Neural crest cell (in vitro differentiated cells): ENCODE measurements at regions not wholly inside any gene's neighbourhood (a gene's known extent, or its start where the extent isn't known, plus 50 kb on each side); places are given as distances from the start of the nearest gene placed in this dataset.
A peak's percentile ranks its signal among the peaks of the same experiment; 100 is the strongest.

ENCODE experiments used
- DNase-seq: peaks from one replicate; pipeline ENCODE4 v3.0.0; 2021; ENCODE audit warnings: low read depth, mixed read lengths, low spot score
- H3K27ac Mint-ChIP-seq: one replicate; pipeline ENCODE4 v1.8.0; 2021; ENCODE audit warnings: mild to moderate bottlenecking, mixed read lengths; ENCODE audit not compliant: unreplicated experiment
- H3K27me3 Mint-ChIP-seq: 2 replicates; pipeline ENCODE4 v1.8.0; 2021; ENCODE audit warnings: low read depth, mild to moderate bottlenecking, mixed read lengths
- H3K36me3 Mint-ChIP-seq: 2 replicates; pipeline ENCODE4 v1.8.0; 2021; ENCODE audit warnings: low read depth, mild to moderate bottlenecking, mixed read lengths
- H3K4me1 Mint-ChIP-seq: 2 replicates; pipeline ENCODE4 v1.8.0; 2021; ENCODE audit warnings: mixed read lengths
- H3K4me3 Mint-ChIP-seq: one replicate; pipeline ENCODE4 v1.8.0; 2021; ENCODE audit warnings: mild to moderate bottlenecking, mixed read lengths
- H3K9me3 Mint-ChIP-seq: 2 replicates; pipeline ENCODE4 v1.8.0; 2021; ENCODE audit warnings: mixed read lengths
- TF ChIP-seq, protein P1 (sequence below): fragments of 200-600 bp; sonication (generic); conservative IDR thresholded peaks from 2 replicates; pipeline ENCODE4 v1.5.0; 2021; ENCODE audit warnings: antibody characterized with exemption, mild to moderate bottlenecking

- Mint-ChIP-seq H3K27ac (no peak overlapping the region), H3K4me3 (no peak overlapping the region), H3K4me1 (peaks cover 25% of the 10 kb centered on the region), H3K27me3 (peaks cover 9% of the 10 kb centered on the region), H3K36me3 (no peaks in the 10 kb centered on the region), H3K9me3 (no peaks in the 10 kb centered on the region)
- no peak for DNase-seq
- TF ChIP-seq, protein P1, sequence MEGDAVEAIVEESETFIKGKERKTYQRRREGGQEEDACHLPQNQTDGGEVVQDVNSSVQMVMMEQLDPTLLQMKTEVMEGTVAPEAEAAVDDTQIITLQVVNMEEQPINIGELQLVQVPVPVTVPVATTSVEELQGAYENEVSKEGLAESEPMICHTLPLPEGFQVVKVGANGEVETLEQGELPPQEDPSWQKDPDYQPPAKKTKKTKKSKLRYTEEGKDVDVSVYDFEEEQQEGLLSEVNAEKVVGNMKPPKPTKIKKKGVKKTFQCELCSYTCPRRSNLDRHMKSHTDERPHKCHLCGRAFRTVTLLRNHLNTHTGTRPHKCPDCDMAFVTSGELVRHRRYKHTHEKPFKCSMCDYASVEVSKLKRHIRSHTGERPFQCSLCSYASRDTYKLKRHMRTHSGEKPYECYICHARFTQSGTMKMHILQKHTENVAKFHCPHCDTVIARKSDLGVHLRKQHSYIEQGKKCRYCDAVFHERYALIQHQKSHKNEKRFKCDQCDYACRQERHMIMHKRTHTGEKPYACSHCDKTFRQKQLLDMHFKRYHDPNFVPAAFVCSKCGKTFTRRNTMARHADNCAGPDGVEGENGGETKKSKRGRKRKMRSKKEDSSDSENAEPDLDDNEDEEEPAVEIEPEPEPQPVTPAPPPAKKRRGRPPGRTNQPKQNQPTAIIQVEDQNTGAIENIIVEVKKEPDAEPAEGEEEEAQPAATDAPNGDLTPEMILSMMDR, result no peak
Observed at GRCh38 chr6:43969158-43969981, 157.9 kb downstream of the MRPL14 start.

DNA sequence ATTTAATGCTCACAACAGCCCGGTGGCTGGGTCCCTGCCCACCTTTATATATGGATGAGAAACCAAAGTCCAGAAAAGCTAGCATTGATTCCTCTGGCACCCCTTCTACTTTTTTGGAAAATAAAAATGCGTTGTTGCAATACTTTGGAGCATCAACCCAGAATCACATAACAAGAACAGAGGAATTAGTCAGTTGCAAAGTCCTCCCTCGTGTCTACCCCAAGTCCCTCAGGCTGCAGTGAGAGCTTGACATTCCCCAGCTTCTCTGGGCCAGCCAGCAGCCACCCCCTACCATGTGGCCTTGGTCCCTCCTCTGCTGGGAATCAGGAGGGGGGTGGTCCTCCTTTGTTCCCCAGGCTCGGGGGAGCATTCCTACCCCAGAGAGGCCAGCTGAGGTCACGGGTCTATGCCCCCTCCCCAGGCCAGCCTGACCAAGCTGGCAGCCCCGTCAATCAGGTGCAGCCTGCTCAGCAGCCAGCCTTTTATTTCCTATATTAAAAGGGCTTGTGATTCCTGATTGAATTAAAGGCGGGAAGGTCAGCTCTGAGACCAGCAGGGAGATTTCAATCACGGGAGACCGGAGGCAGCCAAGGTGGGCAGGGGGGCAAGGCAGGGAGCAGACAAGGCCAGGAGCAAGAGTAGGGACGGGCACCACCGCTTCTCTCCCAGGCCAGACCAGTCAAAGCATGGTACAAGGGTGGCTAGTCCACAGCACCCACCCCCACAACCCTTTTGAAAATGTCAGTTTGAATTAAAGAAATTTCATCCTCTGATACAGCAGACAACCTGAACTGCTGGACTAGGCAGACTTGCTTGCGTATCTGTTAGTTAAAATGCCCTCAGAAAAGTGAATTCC lies 158.9 kb downstream of the MRPL14 start:
- TF ChIP-seq, protein P1, result no peak
- Mint-ChIP-seq H3K27ac (no peak overlapping the region), H3K9me3 (peaks cover 3% of the 10 kb centered on the region), H3K4me1 (peaks cover 27% of the 10 kb centered on the region), H3K4me3 (no peak overlapping the region), H3K36me3 (no peaks in the 10 kb centered on the region), H3K27me3 (peaks cover 9% of the 10 kb centered on the region)
- DNase-seq, result no peak

- Mint-ChIP-seq H3K27me3 (peaks cover 9% of the 10 kb centered on the region), H3K4me1 (peaks cover 27% of the 10 kb centered on the region), H3K4me3 (no peak overlapping the region), H3K27ac (no peak overlapping the region), H3K9me3 (peaks cover 3% of the 10 kb centered on the region), H3K36me3 (no peaks in the 10 kb centered on the region)
- DNase-seq, result no peak
- TF ChIP-seq, protein P1, result no peak
Observed at GRCh38 chr6:43967719-43968091, 159.5 kb downstream of the MRPL14 start.

DNA sequence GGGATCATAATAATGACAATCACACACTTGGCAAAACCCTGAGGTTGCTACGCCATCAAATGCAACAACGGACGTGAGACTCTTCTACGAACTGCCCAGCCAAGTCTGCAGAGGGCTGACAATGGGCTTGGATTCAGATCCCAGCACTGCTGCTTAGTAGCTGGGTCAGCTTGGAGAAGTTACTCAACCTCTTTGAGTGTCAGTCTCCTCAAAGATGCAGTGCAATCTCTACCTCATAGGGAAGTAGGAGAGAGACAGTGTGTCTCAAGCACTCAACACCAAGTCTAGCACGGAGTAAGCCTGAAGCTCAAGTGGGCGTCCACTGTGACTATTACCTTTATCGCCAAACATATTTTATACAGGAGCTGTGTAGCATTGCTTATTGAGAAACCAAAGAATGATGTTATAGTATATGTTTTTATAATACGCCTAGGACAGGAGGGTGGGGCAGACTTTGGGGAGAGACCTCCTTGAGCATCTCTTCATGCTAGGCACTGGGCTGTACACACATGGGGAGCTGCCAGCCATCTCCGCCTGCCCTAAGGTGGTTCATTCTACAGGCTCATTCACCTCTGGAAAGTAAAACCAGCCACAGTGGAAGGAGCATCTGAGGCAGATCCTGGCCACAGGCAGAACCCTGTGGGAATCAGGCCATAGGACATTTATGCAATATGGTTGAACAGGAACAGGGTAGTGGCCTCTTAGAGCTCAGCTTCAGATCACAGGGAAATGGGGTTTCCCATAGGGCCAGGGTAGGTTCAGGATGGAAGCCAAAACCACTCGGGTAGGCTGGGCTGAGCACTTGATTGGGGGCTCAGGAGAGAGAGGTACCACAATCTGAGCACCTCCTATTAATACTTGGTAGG lies 160.2 kb downstream of the MRPL14 start:
- no peak for DNase-seq
- Mint-ChIP-seq H3K4me3 (no peak overlapping the region), H3K36me3 (no peaks in the 10 kb centered on the region), H3K9me3 (peaks cover 3% of the 10 kb centered on the region), H3K27ac (no peak overlapping the region), H3K4me1 (peaks cover 27% of the 10 kb centered on the region), H3K27me3 (peaks cover 9% of the 10 kb centered on the region)
- TF ChIP-seq, protein P1, result no peak

- Mint-ChIP-seq H3K4me1 (peaks cover 27% of the 10 kb centered on the region), H3K36me3 (no peaks in the 10 kb centered on the region), H3K4me3 (no peak overlapping the region), H3K27ac (peak overlapping the region; percentile 32), H3K9me3 (peaks cover 3% of the 10 kb centered on the region), H3K27me3 (peaks cover 4% of the 10 kb centered on the region)
- DNase-seq, result no peak
- TF ChIP-seq, protein P1, result no peak
Observed at GRCh38 chr6:43966374-43966658, 160.9 kb downstream of the MRPL14 start.
